B cell (primary cell): ENCODE measurements at regions not wholly inside any gene's neighbourhood (a gene's known extent, or its start where the extent isn't known, plus 50 kb on each side); places are given as distances from the start of the nearest gene placed in this dataset.
"Not testable (repeated sequence)": the region's sequence is repeated elsewhere in the genome, so short reads cannot be mapped to it uniquely, and the experiment has no call there.

Experiments used
- ATAC-seq: fragments of 200-7000 bp; cut with Tn5 transposase; one replicate; pipeline ENCODE4 v1.10.0; 2021; ENCODE audit warnings: low read depth, mild to moderate bottlenecking, moderate number of reproducible peaks, moderate library complexity
- CTCF ChIA-PET: fragments of 350-600 bp; sonication (Branson Sonifier 250); formaldehyde crosslinking; loops from one replicate; lab custom pipeline; 2021; ENCODE audit warnings: antibody characterized with exemption, inconsistent platforms; lab: Charles Lee
- POLR2A ChIA-PET: fragments of 350-600 bp; sonication (Branson Sonifier 250); formaldehyde crosslinking; loops from one replicate; lab custom pipeline; 2021; ENCODE audit warnings: antibody characterized with exemption; lab: Charles Lee
- DNase-seq: peaks from one replicate; pipeline ENCODE4 v3.0.0; 2013
- H2AFZ ChIP-seq: 2 replicates; pipeline ENCODE4 v1.6.1; 2012; ENCODE audit warnings: mild to moderate bottlenecking, low read depth, low read length; ENCODE audit not compliant: insufficient read depth, poor library complexity, severe bottlenecking
- H3K27ac ChIP-seq, 2 donors: 1 replicate in 1 of 2; 2 replicates in 1 of 2; pipeline ENCODE4 v1.5.1; 2012 to 2013; ENCODE audit warnings: low read length in 2 of 2, mild to moderate bottlenecking in 2 of 2, moderate library complexity in 1 of 2
- H3K27me3 ChIP-seq, 4 experiments: fragments of 200-600 bp in 1 of 4; sonication (generic) in 1 of 4; replicated peaks in 1 of 4; 1 replicate in 2 of 4; 2 replicates in 2 of 4; pipeline versions ENCODE4 v1.6.1 to v1.7.0; 2013 to 2016; ENCODE audit warnings: low read length in 3 of 4, mild to moderate bottlenecking in 2 of 4, mixed read lengths in 1 of 4, moderate library complexity in 1 of 4; ENCODE audit not compliant: insufficient read depth in 4 of 4, control insufficient read depth in 3 of 4; ENCODE audit errors: control extremely low read depth in 1 of 4
- H3K36me3 ChIP-seq, 2 experiments: replicated peaks in 1 of 2; 1 replicate in 1 of 2; 2 replicates in 1 of 2; pipeline versions ENCODE4 v1.6.1 to v1.7.1; 2013; ENCODE audit warnings: low read length in 1 of 2; ENCODE audit not compliant: insufficient read depth in 2 of 2, control insufficient read depth in 1 of 2; ENCODE audit errors: control extremely low read depth in 1 of 2, extremely low read depth in 1 of 2
- H3K4me1 ChIP-seq, 2 donors: fragments of 200-600 bp in 1 of 2; sonication (generic) in 1 of 2; 1 replicate in 1 of 2; 2 replicates in 1 of 2; pipeline versions ENCODE4 v1.5.1 to v1.6.1; 2013 to 2017; ENCODE audit warnings: low read length in 2 of 2; ENCODE audit not compliant: control insufficient read depth in 2 of 2, insufficient read depth in 2 of 2
- H3K4me2 ChIP-seq: replicated peaks from 2 replicates; pipeline ENCODE3; 2012; ENCODE audit warnings: mild to moderate bottlenecking, low read depth, low read length; ENCODE audit not compliant: poor library complexity, severe bottlenecking
- H3K4me3 ChIP-seq, 5 experiments: fragments of 200-600 bp in 1 of 5; sonication (generic) in 1 of 5; 1 replicate in 3 of 5; 2 replicates in 2 of 5; pipeline versions ENCODE4 v1.5.1 to v1.7.0; 2011 to 2016; ENCODE audit warnings: low read length in 4 of 5, mild to moderate bottlenecking in 4 of 5, low read depth in 2 of 5, control low read depth in 1 of 5, moderate library complexity in 1 of 5; ENCODE audit not compliant: insufficient read depth in 1 of 5; ENCODE audit errors: control extremely low read depth in 1 of 5, extremely low read depth in 1 of 5
- H3K79me2 ChIP-seq: fragments of 200-600 bp; sonication (generic); one replicate; pipeline ENCODE4 v1.6.0; 2016; ENCODE audit warnings: low read length; ENCODE audit not compliant: control insufficient read depth, insufficient read depth
- H3K9ac ChIP-seq: fragments of 200-600 bp; sonication (generic); 2 replicates; pipeline ENCODE4 v1.6.1; 2017; ENCODE audit warnings: mild to moderate bottlenecking, low read length, moderate library complexity
- H3K9me3 ChIP-seq, 3 donors: one replicate each; pipeline versions ENCODE4 v1.6.1 to v1.7.1; 2013; ENCODE audit warnings: low read length in 2 of 3; ENCODE audit not compliant: control insufficient read depth in 2 of 3, insufficient read depth in 1 of 3; ENCODE audit errors: control extremely low read depth in 1 of 3
- H4K20me1 ChIP-seq: 2 replicates; pipeline ENCODE4 v1.6.0; 2012; ENCODE audit warnings: mild to moderate bottlenecking, low read length; ENCODE audit not compliant: insufficient read depth, control insufficient read depth, poor library complexity, severe bottlenecking
- H3K27ac Mint-ChIP-seq: one replicate; pipeline ENCODE4 v1.8.0; 2021; ENCODE audit warnings: mixed read lengths
- H3K27me3 Mint-ChIP-seq: one replicate; pipeline ENCODE4 v1.8.0; 2021; ENCODE audit warnings: mixed read lengths
- H3K4me1 Mint-ChIP-seq: one replicate; pipeline ENCODE4 v1.8.0; 2021; ENCODE audit warnings: mixed read lengths
- H3K4me3 Mint-ChIP-seq: one replicate; pipeline ENCODE4 v1.8.0; 2021; ENCODE audit warnings: mixed read lengths
- H3K9me3 Mint-ChIP-seq: one replicate; pipeline ENCODE4 v1.8.0; 2022; ENCODE audit warnings: mixed read lengths; ENCODE audit not compliant: insufficient read depth
- EZH2 ChIP-seq: IDR thresholded peaks from 2 replicates; pipeline ENCODE4 v1.6.1; 2012; ENCODE audit warnings: borderline replicate concordance, low read depth, mild to moderate bottlenecking, moderate library complexity, low read length; ENCODE audit not compliant: insufficient read depth, poor library complexity, severe bottlenecking
- WGBS: methylation state at CpG from one replicate; pipeline ENCODE4 v1.1.5; 2013; ENCODE audit warnings: missing lambda C conversion rate; ENCODE audit not compliant: insufficient coverage; 5-methylcytosine and 5-hydroxymethylcytosine counted together
- intact Hi-C: fragments of 100-400 bp; cut with micrococcal nuclease; formaldehyde crosslinking; loops from one replicate; pipeline ENCODE4 v1.10.0; 2022
- TF ChIP-seq, protein P1 (sequence below): fragments of 200-600 bp; IDR thresholded peaks from one replicate; pipeline ENCODE4 v1.8.0; 2022; ENCODE audit warnings: antibody characterized with exemption, mild to moderate bottlenecking

DNA sequence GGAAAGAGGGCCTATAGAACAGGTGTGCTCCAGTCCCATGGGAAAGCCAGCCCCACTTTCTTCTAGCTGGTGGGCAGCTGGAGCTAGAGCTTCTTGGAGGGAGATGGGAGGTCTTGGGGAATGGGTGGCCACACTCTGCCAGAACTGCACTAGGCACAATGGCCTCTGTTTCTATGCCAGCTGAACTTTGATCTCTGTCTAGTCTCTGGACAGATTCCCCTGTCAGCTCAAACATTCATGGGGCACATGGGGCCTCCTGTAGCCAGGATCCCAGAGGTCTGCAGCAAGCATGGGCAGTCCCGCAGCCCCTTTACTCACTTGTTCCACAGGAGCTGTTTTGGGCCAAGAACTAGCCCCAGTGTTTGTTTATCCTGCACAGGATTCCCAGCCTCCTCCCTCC, 591.3 kb upstream of the HS3ST5 start:
- Histone ChIP-seq H3K36me3 (no peaks in the 10 kb centered on the region), H3K79me2 (no peaks in the 10 kb centered on the region), H3K27me3 (no peaks in the 10 kb centered on the region), H3K27ac (no peak overlapping the region), H2AFZ (no peak overlapping the region), H3K9me3 (peaks cover 0 to 10% (median 0%) of the 10 kb centered on the region in 3 donors), H3K4me3 (no peak overlapping the region), H3K4me1 (no peaks in the 10 kb centered on the region), H4K20me1 (no peaks in the 10 kb centered on the region), H3K9ac (no peak overlapping the region), H3K4me2 (no peak overlapping the region)
- intact Hi-C loops: no loop called here
- Mint-ChIP-seq H3K27ac (no peak overlapping the region), H3K9me3 (peaks cover 4% of the 10 kb centered on the region), H3K27me3 (no peaks in the 10 kb centered on the region), H3K4me3 (no peak overlapping the region), H3K4me1 (no peaks in the 10 kb centered on the region)
- no peak for TF ChIP-seq EZH2
- TF ChIP-seq, protein P1, sequence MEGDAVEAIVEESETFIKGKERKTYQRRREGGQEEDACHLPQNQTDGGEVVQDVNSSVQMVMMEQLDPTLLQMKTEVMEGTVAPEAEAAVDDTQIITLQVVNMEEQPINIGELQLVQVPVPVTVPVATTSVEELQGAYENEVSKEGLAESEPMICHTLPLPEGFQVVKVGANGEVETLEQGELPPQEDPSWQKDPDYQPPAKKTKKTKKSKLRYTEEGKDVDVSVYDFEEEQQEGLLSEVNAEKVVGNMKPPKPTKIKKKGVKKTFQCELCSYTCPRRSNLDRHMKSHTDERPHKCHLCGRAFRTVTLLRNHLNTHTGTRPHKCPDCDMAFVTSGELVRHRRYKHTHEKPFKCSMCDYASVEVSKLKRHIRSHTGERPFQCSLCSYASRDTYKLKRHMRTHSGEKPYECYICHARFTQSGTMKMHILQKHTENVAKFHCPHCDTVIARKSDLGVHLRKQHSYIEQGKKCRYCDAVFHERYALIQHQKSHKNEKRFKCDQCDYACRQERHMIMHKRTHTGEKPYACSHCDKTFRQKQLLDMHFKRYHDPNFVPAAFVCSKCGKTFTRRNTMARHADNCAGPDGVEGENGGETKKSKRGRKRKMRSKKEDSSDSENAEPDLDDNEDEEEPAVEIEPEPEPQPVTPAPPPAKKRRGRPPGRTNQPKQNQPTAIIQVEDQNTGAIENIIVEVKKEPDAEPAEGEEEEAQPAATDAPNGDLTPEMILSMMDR: no peak
- no peak for ATAC-seq
- 90% methylated on average over 1 of the region's 1 CpG for WGBS
- ChIA-PET CTCF (no interaction called here), POLR2A (no interaction called here)
- DNase-seq: no peak

DNA sequence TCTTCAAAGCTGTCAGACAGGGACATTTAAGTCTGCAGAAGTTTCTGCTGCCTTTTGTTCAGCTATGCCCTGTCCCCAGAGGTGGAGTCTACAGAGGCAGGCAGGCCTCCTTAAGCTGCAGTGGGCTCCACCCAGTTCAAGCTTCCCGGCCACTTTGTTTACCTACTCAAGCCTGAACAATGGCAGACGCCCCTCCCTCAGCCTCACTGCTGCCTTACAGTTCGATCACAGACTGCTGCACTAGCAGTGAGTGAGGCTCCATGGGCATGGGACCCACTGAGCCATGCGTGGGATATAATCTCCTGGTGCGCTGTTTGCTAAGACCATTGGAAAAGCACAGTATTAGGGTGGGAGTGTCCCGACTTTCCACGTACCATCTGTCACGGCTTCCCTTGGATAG, 585.9 kb upstream of the HS3ST5 start:
- 78% methylated on average over 8 of the region's 8 CpGs for WGBS
- H3K27ac Mint-ChIP-seq: not testable (repeated sequence)

More for the DNA sequence above, 585.9 kb upstream of the HS3ST5 start:
- ATAC-seq, H3K79me2 ChIP-seq, H3K36me3 ChIP-seq, H3K9me3 ChIP-seq, H3K27me3 ChIP-seq, H3K27ac ChIP-seq, H3K4me2 ChIP-seq, POLR2A ChIA-PET, DNase-seq, H3K4me1 Mint-ChIP-seq, intact Hi-C loops, H2AFZ ChIP-seq, H3K4me1 ChIP-seq, H3K4me3 Mint-ChIP-seq, H3K4me3 ChIP-seq, CTCF ChIA-PET, H4K20me1 ChIP-seq, H3K9ac ChIP-seq, H3K27me3 Mint-ChIP-seq: not testable (repeated sequence)
- peaks cover 13% of the 10 kb centered on the region for H3K9me3 Mint-ChIP-seq
